ENCODE measurements at regions not wholly inside any gene's neighbourhood (a gene's known extent, or its start where the extent isn't known, plus 50 kb on each side); places are given as distances from the start of the nearest gene placed in this dataset.

- TF ChIP-seq CTCF (IDR thresholded peaks at IDR 0.05) (no peak), POLR2A (IDR thresholded peaks at IDR 0.05) (no peak)
Observed at GRCh38 chr2:185895828-185896693, 157.5 kb downstream of the FSIP2 start.
